Ectodermal cell (in vitro differentiated cells): ENCODE measurements at regions not wholly inside any gene's neighbourhood (a gene's known extent, or its start where the extent isn't known, plus 50 kb on each side); places are given as distances from the start of the nearest gene placed in this dataset.

Experiments
- H3K27ac ChIP-seq: 2 replicates; pipeline ENCODE4 v1.7.0; 2013; ENCODE audit warnings: mild to moderate bottlenecking, low read depth, low read length; ENCODE audit not compliant: insufficient read depth, poor library complexity, severe bottlenecking
- H3K27me3 ChIP-seq: 2 replicates; pipeline ENCODE4 v1.7.0; 2013; ENCODE audit warnings: mild to moderate bottlenecking, low read length; ENCODE audit not compliant: insufficient read depth, control insufficient read depth, poor library complexity, severe bottlenecking
- H3K36me3 ChIP-seq: one replicate; pipeline ENCODE4 v1.7.0; 2013; ENCODE audit warnings: low read length; ENCODE audit not compliant: control insufficient read depth, insufficient read depth
- H3K4me1 ChIP-seq: one replicate; pipeline ENCODE4 v1.7.0; 2013; ENCODE audit warnings: low read length; ENCODE audit not compliant: control insufficient read depth, insufficient read depth
- H3K4me3 ChIP-seq: 2 replicates; pipeline ENCODE4 v1.7.0; 2013; ENCODE audit warnings: low read depth, low read length, control low read depth; ENCODE audit not compliant: insufficient read depth
- H3K9me3 ChIP-seq: 2 replicates; pipeline ENCODE4 v1.7.0; 2013; ENCODE audit warnings: mild to moderate bottlenecking, low read length, moderate library complexity; ENCODE audit not compliant: control insufficient read depth
- WGBS, 2 experiments: methylation state at CpG; one replicate each; pipeline ENCODE4 v1.1.7; 2013; ENCODE audit warnings: missing lambda C conversion rate in 2 of 2; 5-methylcytosine and 5-hydroxymethylcytosine counted together

DNA sequence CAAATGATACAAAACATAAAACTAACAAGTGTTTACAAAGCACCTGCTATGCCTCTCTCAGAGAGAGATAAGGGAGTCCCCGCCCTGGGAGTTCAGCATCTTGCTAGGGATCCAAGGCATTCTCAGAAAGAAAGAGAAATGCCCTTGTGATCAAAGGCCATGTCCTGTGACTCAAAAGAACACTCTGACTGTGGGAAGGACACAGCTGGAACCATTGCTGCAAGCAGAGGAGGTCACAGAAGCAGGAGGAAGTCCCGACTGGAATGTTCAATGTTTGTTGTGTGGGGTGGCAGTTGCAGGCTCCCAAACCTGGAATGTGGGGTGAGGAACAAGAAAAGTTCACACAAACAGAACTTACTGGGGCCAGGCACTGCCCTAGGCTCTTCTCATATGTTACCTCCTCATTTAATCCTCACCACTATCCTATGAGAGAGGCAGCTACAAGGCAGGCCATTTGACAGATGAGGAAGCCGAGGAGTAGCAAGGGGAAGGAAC lies 93.0 kb upstream of the GRIK3 start:
- Histone ChIP-seq H3K4me3 (no peak overlapping the region), H3K36me3 (no peaks in the 10 kb centered on the region), H3K4me1 (peaks cover 18% of the 10 kb centered on the region), H3K27me3 (no peaks in the 10 kb centered on the region), H3K9me3 (no peaks in the 10 kb centered on the region), H3K27ac (no peak overlapping the region)
- 84 to 85% methylated on average over 3 of the region's 3 CpGs for WGBS, 2 experiments

- no peak overlapping the region for H3K27ac ChIP-seq
- no peaks in the 10 kb centered on the region for H3K9me3 ChIP-seq
- no peaks in the 10 kb centered on the region for H3K36me3 ChIP-seq
- H3K4me1 ChIP-seq = peaks cover 12% of the 10 kb centered on the region
- no peaks in the 10 kb centered on the region for H3K27me3 ChIP-seq
- H3K4me3 ChIP-seq = no peak overlapping the region
- WGBS, 2 experiments = 92 to 94% methylated on average over 6 of the region's 6 CpGs
Observed at GRCh38 chr1:37128091-37128490, 93.8 kb upstream of the GRIK3 start.

GRCh38 chr1:37130221-37130948 lies 96.1 kb upstream of the GRIK3 start:
- H3K36me3 ChIP-seq = no peaks in the 10 kb centered on the region
- 86 to 88% methylated on average over 5 of the region's 5 CpGs for WGBS, 2 experiments
- H3K4me3 ChIP-seq = no peak overlapping the region
- no peaks in the 10 kb centered on the region for H3K27me3 ChIP-seq
- H3K9me3 ChIP-seq = no peaks in the 10 kb centered on the region
- peaks cover 5% of the 10 kb centered on the region for H3K4me1 ChIP-seq
- no peak overlapping the region for H3K27ac ChIP-seq

- H3K4me3 ChIP-seq = no peak overlapping the region
- H3K27me3 ChIP-seq = no peaks in the 10 kb centered on the region
- 85 to 88% methylated on average over 5 of the region's 5 CpGs for WGBS, 2 experiments
- no peaks in the 10 kb centered on the region for H3K9me3 ChIP-seq
- H3K4me1 ChIP-seq = peaks cover 5% of the 10 kb centered on the region
- H3K36me3 ChIP-seq = no peaks in the 10 kb centered on the region
- H3K27ac ChIP-seq = no peak overlapping the region
Observed at GRCh38 chr1:37131281-37131680, 97.0 kb upstream of the GRIK3 start.

GRCh38 chr1:37133276-37134145 lies 99.2 kb upstream of the GRIK3 start:
- 82% methylated on average over 19 of the region's 19 CpGs for WGBS, 2 experiments
- no peak overlapping the region for H3K27ac ChIP-seq
- H3K4me1 ChIP-seq = no peaks in the 10 kb centered on the region
- no peaks in the 10 kb centered on the region for H3K36me3 ChIP-seq
- no peak overlapping the region for H3K4me3 ChIP-seq
- no peaks in the 10 kb centered on the region for H3K27me3 ChIP-seq
- H3K9me3 ChIP-seq = no peaks in the 10 kb centered on the region

DNA sequence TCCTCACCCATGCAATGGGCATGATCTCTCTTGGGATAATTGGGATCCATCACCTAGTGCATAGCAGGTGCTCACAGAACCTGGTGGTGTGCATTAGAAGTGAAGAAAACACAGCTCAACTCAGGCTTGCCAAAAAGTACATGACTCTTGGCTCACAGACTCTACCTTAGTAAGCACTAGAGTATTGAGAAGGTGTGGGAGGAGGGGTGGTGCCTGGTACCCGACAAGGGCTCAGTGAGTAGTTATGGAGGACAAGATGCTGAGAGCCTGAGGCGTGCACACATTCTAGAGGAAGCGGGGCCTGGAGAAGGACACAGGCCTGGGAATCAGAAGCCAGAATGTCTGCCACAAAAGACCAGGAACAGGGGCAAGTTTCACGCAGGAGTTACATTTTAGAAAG lies 100.3 kb upstream of the GRIK3 start:
- Histone ChIP-seq H3K27ac (no peak overlapping the region), H3K4me3 (no peak overlapping the region), H3K9me3 (no peaks in the 10 kb centered on the region), H3K4me1 (no peaks in the 10 kb centered on the region), H3K27me3 (no peaks in the 10 kb centered on the region), H3K36me3 (no peaks in the 10 kb centered on the region)
- WGBS, 2 experiments = 90% methylated on average over 4 of the region's 4 CpGs

DNA sequence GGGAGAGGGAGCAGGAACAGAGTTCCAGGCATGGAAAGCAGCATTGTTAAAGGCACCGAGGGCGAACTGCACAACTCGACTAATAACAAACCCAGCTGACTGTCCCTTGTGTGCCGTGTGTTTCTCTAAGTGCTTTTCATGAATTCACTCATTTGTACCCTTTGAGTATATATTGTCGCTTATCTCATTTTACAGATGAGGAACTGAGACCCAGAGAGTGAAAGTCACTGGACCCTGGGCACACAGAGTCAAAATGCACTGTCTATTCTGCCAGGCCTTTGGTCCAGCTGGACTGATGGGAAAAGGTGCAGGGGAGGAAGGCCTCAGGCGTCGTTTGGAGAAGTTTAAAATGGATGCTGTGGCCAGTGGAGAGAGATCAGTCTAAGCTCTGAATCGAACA lies 100.7 kb upstream of the GRIK3 start:
- H3K4me3 ChIP-seq = no peak overlapping the region
- H3K27me3 ChIP-seq = no peaks in the 10 kb centered on the region
- H3K36me3 ChIP-seq = no peaks in the 10 kb centered on the region
- WGBS, 2 experiments = 91 to 92% methylated on average over 8 of the region's 8 CpGs
- no peak overlapping the region for H3K27ac ChIP-seq
- no peaks in the 10 kb centered on the region for H3K4me1 ChIP-seq
- H3K9me3 ChIP-seq = no peaks in the 10 kb centered on the region

GRCh38 chr1:37137014-37137413 lies 102.7 kb upstream of the GRIK3 start:
- Histone ChIP-seq H3K27ac (no peak overlapping the region), H3K9me3 (no peaks in the 10 kb centered on the region), H3K4me1 (no peaks in the 10 kb centered on the region), H3K36me3 (no peaks in the 10 kb centered on the region), H3K4me3 (no peak overlapping the region), H3K27me3 (no peaks in the 10 kb centered on the region)
- 84 to 86% methylated on average over 6 of the region's 7 CpGs for WGBS, 2 experiments

- Histone ChIP-seq H3K4me1 (no peaks in the 10 kb centered on the region), H3K9me3 (no peaks in the 10 kb centered on the region), H3K27me3 (no peaks in the 10 kb centered on the region), H3K36me3 (no peaks in the 10 kb centered on the region), H3K4me3 (no peak overlapping the region), H3K27ac (no peak overlapping the region)
- 92 to 94% methylated on average over 4 of the region's 4 CpGs for WGBS, 2 experiments
Observed at GRCh38 chr1:37137601-37138000, 103.3 kb upstream of the GRIK3 start.

DNA sequence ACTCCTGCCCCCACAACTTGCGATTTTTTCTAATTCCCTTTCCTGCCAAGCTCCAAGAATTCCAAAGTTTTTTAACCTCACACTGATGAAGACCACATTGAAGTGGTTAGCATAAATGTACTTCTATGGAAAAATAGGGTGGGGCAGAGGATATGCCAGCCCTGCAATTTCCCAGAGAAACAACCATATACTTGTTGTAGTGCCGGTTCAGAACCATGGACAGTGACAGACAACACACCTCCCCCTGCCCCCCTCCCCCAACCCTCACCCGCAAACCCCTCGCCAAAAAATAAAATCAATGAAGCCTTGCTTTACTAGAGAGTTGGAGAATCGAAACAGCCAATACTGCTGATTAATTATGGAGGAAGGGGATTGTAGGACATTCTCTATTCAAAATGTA lies 109.5 kb upstream of the GRIK3 start:
- Histone ChIP-seq H3K27ac (no peak overlapping the region), H3K4me1 (no peaks in the 10 kb centered on the region), H3K9me3 (no peaks in the 10 kb centered on the region), H3K4me3 (no peak overlapping the region), H3K36me3 (no peaks in the 10 kb centered on the region), H3K27me3 (no peaks in the 10 kb centered on the region)
- WGBS, 2 experiments = 41 to 82% methylated on average over 3 to 5 of the region's 5 CpGs
